K562 (cell line): ENCODE measurements at regions not wholly inside any gene's neighbourhood (a gene's known extent, or its start where the extent isn't known, plus 50 kb on each side); places are given as distances from the start of the nearest gene placed in this dataset.

Source experiments
- ATAC-seq: fragments of 200-7000 bp; cut with Tn5 transposase; 3 replicates; pipeline ENCODE4 v1.9.1; 2020; ENCODE audit warnings: moderate library complexity
- BruUV-seq: library from RNA; stranded (reverse); fragments of 400-500 nt; replicated peaks from 2 replicates; lab custom pipeline; 2021; lab: Mats Ljungman, UMichigan
- CTCF ChIA-PET: fragments of 300-600 bp; formaldehyde crosslinking; extraction: SDS; loops from one replicate; lab custom pipeline; 2021; ENCODE audit warnings: low intra/inter-chr PET ratio; lab: Yijun Ruan, JAX
- POLR2A ChIA-PET: fragments of 300-600, 350-650 bp; sonication (Branson Sonifier 250); formaldehyde crosslinking; extraction: SDS; loops from one replicate; lab custom pipeline; 2021; ENCODE audit warnings: antibody characterized with exemption, inconsistent platforms; lab: Yijun Ruan, JAX
- DNase-seq, 4 experiments: peaks; one replicate each; pipeline versions ENCODE4 v3.0.0 to v3.0.0-alpha.2; 2011 to 2018; ENCODE audit warnings: low spot score in 3 of 4, mixed read lengths in 3 of 4; ENCODE audit errors: extremely low read depth in 1 of 4
- FAIRE-seq: peaks from 2 replicates; lab custom pipeline; 2011; peaks lifted over from hg19 to GRCh38; lab: Jason Lieb, UNC
- H2AFZ ChIP-seq: 2 replicates; pipeline ENCODE4 v1.6.0; 2011; ENCODE audit warnings: low read depth, low read length, control low read depth, inconsistent platforms
- H3K27ac ChIP-seq: fragments of 200-600 bp; 3 replicates; pipeline ENCODE4 v1.8.0; 2011; ENCODE audit warnings: low read depth, mild to moderate bottlenecking, control low read depth, inconsistent platforms, low read length, moderate library complexity, mixed read lengths; ENCODE audit errors: extremely low read depth
- H3K27me3 ChIP-seq, 2 experiments: fragments of 300-600 bp in 1 of 2; 2 replicates in 1 of 2; 3 replicates in 1 of 2; pipeline versions ENCODE4 v1.6.0 to v1.8.0; 2011; ENCODE audit warnings: inconsistent platforms in 2 of 2, low read length in 2 of 2, mild to moderate bottlenecking in 1 of 2, mixed read lengths in 1 of 2, moderate library complexity in 1 of 2; ENCODE audit not compliant: control insufficient read depth in 2 of 2, insufficient read depth in 2 of 2
- H3K36me3 ChIP-seq: fragments of 300-600 bp; 3 replicates; pipeline ENCODE4 v1.8.0; 2011; ENCODE audit warnings: mild to moderate bottlenecking, low read length, inconsistent platforms; ENCODE audit not compliant: control insufficient read depth, insufficient read depth
- H3K4me1 ChIP-seq, 2 experiments: fragments of 200-600 bp in 1 of 2; replicated peaks in 1 of 2; 2 replicates in 1 of 2; 3 replicates in 1 of 2; pipeline versions ENCODE4 v1.5.1 to v1.8.0; 2011; ENCODE audit warnings: inconsistent platforms in 2 of 2, low read length in 2 of 2, mild to moderate bottlenecking in 1 of 2, mixed read lengths in 1 of 2, moderate library complexity in 1 of 2; ENCODE audit not compliant: control insufficient read depth in 2 of 2, insufficient read depth in 2 of 2
- H3K4me2 ChIP-seq: 2 replicates; pipeline ENCODE4 v1.6.1; 2011; ENCODE audit warnings: low read length, control low read depth, inconsistent platforms, mixed read lengths; ENCODE audit not compliant: insufficient read depth
- H3K4me3 ChIP-seq: fragments of 200-600 bp; sonication (generic), shearing (Covaris generic); 2 replicates; pipeline ENCODE4 v1.5.1; 2016; ENCODE audit warnings: control low read depth, inconsistent platforms
- H3K79me2 ChIP-seq: fragments of 200-600 bp; 3 replicates; pipeline ENCODE4 v1.8.0; 2011; ENCODE audit warnings: low read length, inconsistent platforms; ENCODE audit not compliant: control insufficient read depth, insufficient read depth
- H3K9ac ChIP-seq, 2 experiments: 2 replicates each; pipeline versions ENCODE4 v1.6.0 to v1.6.1; 2011; ENCODE audit warnings: low read depth in 2 of 2, low read length in 2 of 2, control low read depth in 1 of 2, inconsistent platforms in 1 of 2, mild to moderate bottlenecking in 1 of 2, mixed read lengths in 1 of 2; ENCODE audit not compliant: insufficient read depth in 1 of 2
- H3K9me1 ChIP-seq: one replicate; pipeline ENCODE4 v1.6.0; 2011; ENCODE audit warnings: inconsistent platforms, mild to moderate bottlenecking, low read length, moderate library complexity; ENCODE audit not compliant: control insufficient read depth, insufficient read depth
- H3K9me3 ChIP-seq: replicated peaks from 2 replicates; pipeline ENCODE4 v1.5.1; 2011; ENCODE audit warnings: low read depth, low read length, inconsistent platforms; ENCODE audit not compliant: control insufficient read depth, insufficient read depth
- H4K20me1 ChIP-seq: replicated peaks from 2 replicates; pipeline ENCODE4 v1.6.1; 2011; ENCODE audit warnings: low read length, inconsistent platforms, mixed read lengths; ENCODE audit not compliant: control insufficient read depth, insufficient read depth
- CBFB ChIP-seq: sonication (generic); formaldehyde crosslinking; IDR thresholded peaks from 2 replicates; pipeline ENCODE4 v1.4.0; 2020; ENCODE audit warnings: mild to moderate bottlenecking, missing genetic modification reagents
- CBX8 ChIP-seq: fragments of 200-600 bp; sonication (generic); IDR thresholded peaks from 2 replicates; pipeline ENCODE4 v1.6.1; 2012; ENCODE audit warnings: borderline replicate concordance, mixed run types, low read depth, mild to moderate bottlenecking, moderate library complexity, mixed read lengths, low read length, control low read depth, inconsistent platforms; ENCODE audit not compliant: poor library complexity, severe bottlenecking; ENCODE audit errors: extremely low read depth
- ZNF696 ChIP-seq: fragments of 250-450 bp; sonication (Bioruptor Pico); conservative IDR thresholded peaks from 2 replicates; pipeline ENCODE4 v1.4.0; 2020; ENCODE audit warnings: mild to moderate bottlenecking, moderate library complexity
- WGBS: fragments of 100-300 bp; shearing (Covaris generic); methylation state at CpG from one replicate; pipeline ENCODE4 v1.1.6; 2016; ENCODE audit warnings: low coverage, mixed read lengths; ENCODE audit not compliant: insufficient coverage; ENCODE audit errors: missing lambda C conversion rate; 5-methylcytosine and 5-hydroxymethylcytosine counted together
- in situ Hi-C: fragments of 300-500 bp; cut with MboI; formaldehyde crosslinking; loops from 4 replicates; pipeline ENCODE4 v1.15.0; 2018; ENCODE audit warnings: inconsistent platforms, mixed read lengths
- intact Hi-C: fragments of 100-400 bp; cut with micrococcal nuclease; formaldehyde crosslinking; loops from 2 replicates; pipeline ENCODE4 v1.14.2; 2022
- TF ChIP-seq, protein P1 (sequence below): IDR thresholded peaks from 2 replicates; pipeline ENCODE4 v1.6.1; 2012; ENCODE audit warnings: low read depth, low read length, improper control_type of control experiment, borderline replicate concordance
- TF ChIP-seq, protein P2 (sequence below): fragments of 450-650 bp; formaldehyde crosslinking; IDR thresholded peaks from 2 replicates; pipeline ENCODE4 v1.4.0; 2020; ENCODE audit warnings: mild to moderate bottlenecking
- TF ChIP-seq, protein P3 (sequence below): fragments of 250-450 bp; sonication (Bioruptor Pico); IDR thresholded peaks from 2 replicates; pipeline ENCODE4 v1.5.0; 2021; ENCODE audit warnings: mild to moderate bottlenecking, borderline replicate concordance
- TF ChIP-seq, protein P4 (sequence below): fragments of 250-450 bp; sonication (Bioruptor Pico); IDR thresholded peaks from 2 replicates; pipeline ENCODE4 v1.5.0; 2021

DNA sequence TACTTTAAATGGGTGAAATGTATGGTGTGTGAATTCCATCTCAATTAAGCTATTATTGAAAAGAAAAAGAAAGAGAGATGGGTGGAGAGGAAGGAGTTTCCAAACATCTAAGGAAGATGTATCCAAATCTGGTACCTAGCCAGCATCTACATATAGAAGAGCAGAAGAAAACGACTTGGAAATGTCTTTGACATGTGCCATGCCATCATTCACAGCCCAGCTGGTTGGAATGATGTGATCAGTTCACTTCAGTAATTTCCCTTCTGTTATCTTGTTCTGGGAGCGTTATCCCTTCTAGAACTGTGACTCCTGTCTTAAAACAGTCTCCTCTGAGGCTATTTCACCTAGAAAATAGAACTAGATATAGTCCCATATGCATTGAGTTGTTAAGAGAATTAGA is 312.8 kb upstream of the GYPC start:
- Histone ChIP-seq H4K20me1 (no peaks in the 10 kb centered on the region; the same call in 1 of the 2 replicates), H3K36me3 (no peaks in the 10 kb centered on the region), H3K79me2 (no peaks in the 10 kb centered on the region), H3K4me1 (no peaks in the 10 kb centered on the region), H3K27me3 (no peaks in the 10 kb centered on the region), H3K4me3 (no peak overlapping the region), H3K4me2 (no peak overlapping the region), H3K9me3 (no peaks in the 10 kb centered on the region), H2AFZ (no peak overlapping the region), H3K9ac (no peak overlapping the region), H3K9me1 (no peaks in the 10 kb centered on the region), H3K27ac (no peak overlapping the region)
- CTCF ChIA-PET: no interaction called here
- intact Hi-C loops (no loop called here), in situ Hi-C loops (no loop called here)
- ATAC-seq (no peak), DNase-seq (no peak), FAIRE-seq (no peak)
- POLR2A ChIA-PET: no interaction called here
- TF ChIP-seq, protein P1, sequence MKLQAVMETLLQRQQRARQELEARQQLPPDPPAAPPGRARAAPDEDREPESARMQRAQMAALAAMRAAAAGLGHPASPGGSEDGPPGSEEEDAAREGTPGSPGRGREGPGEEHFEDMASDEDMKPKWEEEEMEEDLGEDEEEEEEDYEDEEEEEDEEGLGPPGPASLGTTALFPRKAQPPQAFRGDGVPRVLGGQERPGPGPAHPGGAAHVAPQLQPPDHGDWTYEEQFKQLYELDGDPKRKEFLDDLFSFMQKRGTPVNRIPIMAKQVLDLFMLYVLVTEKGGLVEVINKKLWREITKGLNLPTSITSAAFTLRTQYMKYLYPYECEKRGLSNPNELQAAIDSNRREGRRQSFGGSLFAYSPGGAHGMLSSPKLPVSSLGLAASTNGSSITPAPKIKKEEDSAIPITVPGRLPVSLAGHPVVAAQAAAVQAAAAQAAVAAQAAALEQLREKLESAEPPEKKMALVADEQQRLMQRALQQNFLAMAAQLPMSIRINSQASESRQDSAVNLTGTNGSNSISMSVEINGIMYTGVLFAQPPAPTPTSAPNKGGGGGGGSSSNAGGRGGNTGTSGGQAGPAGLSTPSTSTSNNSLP: no peak
- TF ChIP-seq ZNF696 (CRISPR knock-in tag): no peak
- TF ChIP-seq, protein P2, sequence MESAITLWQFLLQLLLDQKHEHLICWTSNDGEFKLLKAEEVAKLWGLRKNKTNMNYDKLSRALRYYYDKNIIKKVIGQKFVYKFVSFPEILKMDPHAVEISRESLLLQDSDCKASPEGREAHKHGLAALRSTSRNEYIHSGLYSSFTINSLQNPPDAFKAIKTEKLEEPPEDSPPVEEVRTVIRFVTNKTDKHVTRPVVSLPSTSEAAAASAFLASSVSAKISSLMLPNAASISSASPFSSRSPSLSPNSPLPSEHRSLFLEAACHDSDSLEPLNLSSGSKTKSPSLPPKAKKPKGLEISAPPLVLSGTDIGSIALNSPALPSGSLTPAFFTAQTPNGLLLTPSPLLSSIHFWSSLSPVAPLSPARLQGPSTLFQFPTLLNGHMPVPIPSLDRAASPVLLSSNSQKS (CRISPR knock-in tag): no peak
- TF ChIP-seq, protein P3, sequence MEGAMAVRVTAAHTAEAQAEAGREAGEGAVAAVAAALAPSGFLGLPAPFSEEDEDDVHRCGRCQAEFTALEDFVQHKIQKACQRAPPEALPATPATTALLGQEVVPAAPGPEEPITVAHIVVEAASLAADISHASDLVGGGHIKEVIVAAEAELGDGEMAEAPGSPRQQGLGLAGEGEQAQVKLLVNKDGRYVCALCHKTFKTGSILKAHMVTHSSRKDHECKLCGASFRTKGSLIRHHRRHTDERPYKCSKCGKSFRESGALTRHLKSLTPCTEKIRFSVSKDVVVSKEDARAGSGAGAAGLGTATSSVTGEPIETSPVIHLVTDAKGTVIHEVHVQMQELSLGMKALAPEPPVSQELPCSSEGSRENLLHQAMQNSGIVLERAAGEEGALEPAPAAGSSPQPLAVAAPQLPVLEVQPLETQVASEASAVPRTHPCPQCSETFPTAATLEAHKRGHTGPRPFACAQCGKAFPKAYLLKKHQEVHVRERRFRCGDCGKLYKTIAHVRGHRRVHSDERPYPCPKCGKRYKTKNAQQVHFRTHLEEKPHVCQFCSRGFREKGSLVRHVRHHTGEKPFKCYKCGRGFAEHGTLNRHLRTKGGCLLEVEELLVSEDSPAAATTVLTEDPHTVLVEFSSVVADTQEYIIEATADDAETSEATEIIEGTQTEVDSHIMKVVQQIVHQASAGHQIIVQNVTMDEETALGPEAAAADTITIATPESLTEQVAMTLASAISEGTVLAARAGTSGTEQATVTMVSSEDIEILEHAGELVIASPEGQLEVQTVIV (CRISPR knock-in tag): no peak
- TF ChIP-seq, protein P4, sequence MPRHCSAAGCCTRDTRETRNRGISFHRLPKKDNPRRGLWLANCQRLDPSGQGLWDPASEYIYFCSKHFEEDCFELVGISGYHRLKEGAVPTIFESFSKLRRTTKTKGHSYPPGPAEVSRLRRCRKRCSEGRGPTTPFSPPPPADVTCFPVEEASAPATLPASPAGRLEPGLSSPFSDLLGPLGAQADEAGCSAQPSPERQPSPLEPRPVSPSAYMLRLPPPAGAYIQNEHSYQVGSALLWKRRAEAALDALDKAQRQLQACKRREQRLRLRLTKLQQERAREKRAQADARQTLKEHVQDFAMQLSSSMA (CRISPR knock-in tag): no peak
- no peak for TF ChIP-seq CBX8
- TF ChIP-seq CBFB (CRISPR knock-in tag): no peak
- WGBS: 0% methylated on average over 2 of the region's 2 CpGs
- no TSS peak for BruUV-seq
